ENCODE measurements at regions not wholly inside any gene's neighbourhood (a gene's known extent, or its start where the extent isn't known, plus 50 kb on each side); places are given as distances from the start of the nearest gene placed in this dataset.

DNA sequence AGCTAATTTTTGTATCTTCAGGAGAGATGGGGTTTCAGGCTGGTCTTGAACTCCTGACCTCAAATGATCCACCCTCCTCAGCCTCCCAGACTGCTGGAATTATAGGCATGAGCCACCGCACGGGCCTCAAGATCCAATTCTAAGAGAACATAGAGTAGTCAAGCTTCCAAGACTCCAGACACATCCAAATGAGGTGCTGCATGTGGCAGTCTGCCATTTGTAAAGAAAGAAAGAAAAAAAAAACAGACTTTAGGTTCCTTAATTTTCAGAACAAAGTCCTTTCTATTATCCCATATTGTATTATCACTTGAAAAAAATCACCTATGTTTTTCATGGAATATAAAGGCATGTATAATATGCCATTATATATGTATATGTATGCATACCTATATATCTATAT, 2104.5 kb downstream of the MAT2B start:
- TF ChIP-seq, protein P1, sequence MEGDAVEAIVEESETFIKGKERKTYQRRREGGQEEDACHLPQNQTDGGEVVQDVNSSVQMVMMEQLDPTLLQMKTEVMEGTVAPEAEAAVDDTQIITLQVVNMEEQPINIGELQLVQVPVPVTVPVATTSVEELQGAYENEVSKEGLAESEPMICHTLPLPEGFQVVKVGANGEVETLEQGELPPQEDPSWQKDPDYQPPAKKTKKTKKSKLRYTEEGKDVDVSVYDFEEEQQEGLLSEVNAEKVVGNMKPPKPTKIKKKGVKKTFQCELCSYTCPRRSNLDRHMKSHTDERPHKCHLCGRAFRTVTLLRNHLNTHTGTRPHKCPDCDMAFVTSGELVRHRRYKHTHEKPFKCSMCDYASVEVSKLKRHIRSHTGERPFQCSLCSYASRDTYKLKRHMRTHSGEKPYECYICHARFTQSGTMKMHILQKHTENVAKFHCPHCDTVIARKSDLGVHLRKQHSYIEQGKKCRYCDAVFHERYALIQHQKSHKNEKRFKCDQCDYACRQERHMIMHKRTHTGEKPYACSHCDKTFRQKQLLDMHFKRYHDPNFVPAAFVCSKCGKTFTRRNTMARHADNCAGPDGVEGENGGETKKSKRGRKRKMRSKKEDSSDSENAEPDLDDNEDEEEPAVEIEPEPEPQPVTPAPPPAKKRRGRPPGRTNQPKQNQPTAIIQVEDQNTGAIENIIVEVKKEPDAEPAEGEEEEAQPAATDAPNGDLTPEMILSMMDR (IDR thresholded peaks at IDR 0.05) = no peak
- TF ChIP-seq POLR2A (IDR thresholded peaks at IDR 0.05) = no peak
